Epithelial cell of proximal tubule (primary cell): ENCODE measurements at regions not wholly inside any gene's neighbourhood (a gene's known extent, or its start where the extent isn't known, plus 50 kb on each side); places are given as distances from the start of the nearest gene placed in this dataset.

Source experiments
- DNase-seq: peaks from one replicate; pipeline ENCODE4 v3.0.0-alpha.2; 2011; ENCODE audit warnings: low read depth
- H3K4me3 ChIP-seq: 2 replicates; pipeline ENCODE4 v1.5.1; 2011; ENCODE audit warnings: low read depth, mild to moderate bottlenecking, low read length
- CTCF ChIP-seq: conservative IDR thresholded peaks from 2 replicates; pipeline ENCODE4 v1.5.1; 2012; ENCODE audit warnings: low read depth, mild to moderate bottlenecking, low read length

GRCh38 chr6:139832493-139833305, 458.3 kb upstream of the CITED2 start:
- no peak for TF ChIP-seq CTCF
- no peak for DNase-seq
- H3K4me3 ChIP-seq: no peak overlapping the region

GRCh38 chr6:139829576-139829975, 455.1 kb upstream of the CITED2 start:
- TF ChIP-seq CTCF: no peak
- DNase-seq: no peak
- no peak overlapping the region for H3K4me3 ChIP-seq

- no peak for TF ChIP-seq CTCF
Observed at GRCh38 chr6:139828751-139829519, 454.5 kb upstream of the CITED2 start.

GRCh38 chr6:139825935-139826374, 451.5 kb upstream of the CITED2 start:
- DNase-seq: no peak
- no peak overlapping the region for H3K4me3 ChIP-seq
- no peak for TF ChIP-seq CTCF

More at GRCh38 chr6:139828751-139829519, 454.5 kb upstream of the CITED2 start:
- no peak for DNase-seq
- H3K4me3 ChIP-seq: no peak overlapping the region

- no peak overlapping the region for H3K4me3 ChIP-seq
- no peak for DNase-seq
- TF ChIP-seq CTCF: no peak
Observed at GRCh38 chr6:139824864-139825263, 450.4 kb upstream of the CITED2 start.

- no peak for TF ChIP-seq CTCF
- DNase-seq: no peak
- no peak overlapping the region for H3K4me3 ChIP-seq
Observed at GRCh38 chr6:139823808-139824126, 449.3 kb upstream of the CITED2 start.
